ENCODE measurements at regions not wholly inside any gene's neighbourhood (a gene's known extent, or its start where the extent isn't known, plus 50 kb on each side); places are given as distances from the start of the nearest gene placed in this dataset.

DNA sequence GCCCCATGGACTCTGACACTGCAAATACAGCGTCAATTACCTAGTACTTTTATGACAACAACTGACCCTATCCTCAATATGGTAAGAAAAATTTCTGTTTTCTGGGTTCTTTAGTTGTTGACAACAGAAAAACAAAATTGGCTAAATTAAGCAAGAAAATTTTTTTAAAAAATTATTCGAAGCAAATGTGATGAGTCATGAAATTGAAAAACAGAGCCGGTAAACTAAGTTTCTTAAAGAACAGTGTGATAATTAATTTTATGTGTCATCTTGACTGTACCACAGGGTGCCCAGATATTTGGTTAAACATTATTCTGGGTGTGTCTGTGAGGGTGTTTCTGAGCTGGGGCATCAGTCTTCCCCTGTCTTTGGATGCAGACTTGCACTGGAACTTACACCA lies 107.6 kb upstream of the OPRM1 start:
- Histone ChIP-seq H2BK120ac (ENCODE audit: low read depth, low read length) (no peak overlapping the region), H4K5ac (ENCODE audit: low read depth, low read length) (no peak overlapping the region), H2AK9ac (replicated peaks; ENCODE audit: low read depth, low read length, poor library complexity) (no peak overlapping the region), H3K4me1 (ENCODE audit: control insufficient read depth, insufficient read depth, low read length) (no peaks in the 10 kb centered on the region), H3K4me3 (ENCODE audit: insufficient read depth, low read depth, low read length) (no peak overlapping the region), H3K9me3 (ENCODE audit: control insufficient read depth, insufficient read depth, low read length) (0 out of 2 replicates have a peak, but pooled peaks cover 2% of the 10 kb centered on the region), H2BK5ac (ENCODE audit: low read depth, low read length, poor library complexity, severe bottlenecking) (no peak overlapping the region), H3K9me1 (ENCODE audit: insufficient read depth, low read length) (no peaks in the 10 kb centered on the region), H3K23ac (ENCODE audit: low read depth, low read length) (no peak overlapping the region), H3K4ac (ENCODE audit: low read depth, low read length) (no peak overlapping the region), H3K56ac (ENCODE audit: extremely low read depth, insufficient read depth, low read length) (no peak overlapping the region), H3K14ac (replicated peaks; ENCODE audit: low read depth, low read length) (no peak overlapping the region), H3K27me3 (ENCODE audit: control insufficient read depth, insufficient read depth, low read length) (no peaks in the 10 kb centered on the region), H2BK20ac (ENCODE audit: low read depth, low read length) (no peak overlapping the region), H2BK15ac (ENCODE audit: low read depth, low read length) (no peak overlapping the region), H3K36me3 (ENCODE audit: control insufficient read depth, insufficient read depth, low read length) (no peaks in the 10 kb centered on the region), H4K20me1 (ENCODE audit: insufficient read depth, low read length) (no peaks in the 10 kb centered on the region), H3K27ac (ENCODE audit: insufficient read depth, low read length) (no peak overlapping the region), H2AFZ (replicated peaks; ENCODE audit: low read length, poor library complexity) (no peak overlapping the region), H3K9ac (ENCODE audit: low read depth, low read length) (no peak overlapping the region), H3K18ac (ENCODE audit: low read depth, low read length) (no peak overlapping the region), H4K91ac (ENCODE audit: insufficient read depth, low read depth, low read length) (no peak overlapping the region), H2AK5ac (ENCODE audit: low read depth, low read length) (no peak overlapping the region), H4K8ac (ENCODE audit: low read depth in 2 of 2, low read length in 2 of 2) (no peak overlapping the region), H3K4me2 (ENCODE audit: low read depth, low read length) (no peak overlapping the region), H3K79me1 (ENCODE audit: low read depth in 1 of 2, low read length in 2 of 2) (no peaks in the 10 kb centered on the region)
- DNase-seq (no peak), ATAC-seq (ENCODE audit: low read depth) (no peak)
- WGBS, 2 experiments (ENCODE audit: extremely low coverage in 2 of 2, insufficient read length in 1 of 2), result 72% methylated on average over 2 of the region's 3 CpGs; no CpG with 5 or more reads in 1 of the 2 experiments
- dilution Hi-C loops (cut with HindIII; ENCODE audit: low sequenced_read_pairs, unreplicated experiment), result no loop called here
- in situ Hi-C loops (cut with MboI; ENCODE audit: low sequenced_read_pairs), result no loop called here
- ChIA-PET CTCF (no interaction called here), POLR2A (ENCODE audit: unreplicated experiment) (no interaction called here)
- no TSS peak for BruUV-seq (replicated peaks)
- TF ChIP-seq NFE2L2 (IDR thresholded peaks at IDR 0.05; ENCODE audit: low read depth, low read length) (peak; percentile 38; the same call in 1 of the 2 replicates), MAZ (IDR thresholded peaks at IDR 0.05; ENCODE audit: borderline replicate concordance, low read depth, low read length) (no peak), SMC3 (IDR thresholded peaks at IDR 0.05; ENCODE audit: low read depth, low read length) (no peak), MAFK (IDR thresholded peaks at IDR 0.05; ENCODE audit: low read depth, low read length) (peak; percentile 62), RAD21 (IDR thresholded peaks at IDR 0.05; ENCODE audit: low read length) (no peak)
- intact Hi-C loops (cut with micrococcal nuclease), result no loop called here
